Heart left ventricle (tissue), 16 donors: ENCODE measurements at regions not wholly inside any gene's neighbourhood (a gene's known extent, or its start where the extent isn't known, plus 50 kb on each side); places are given as distances from the start of the nearest gene placed in this dataset.

Experiments used
- ATAC-seq, 4 donors: fragments of 200-7000 bp; cut with Tn5 transposase; one replicate each; pipeline ENCODE4 v1.9.1; 2020 to 2022; ENCODE audit warnings: moderate library complexity in 4 of 4, mild to moderate bottlenecking in 3 of 4, moderate number of reproducible peaks in 1 of 4
- DNase-seq, 5 donors: peaks; one replicate each; pipeline ENCODE4 v3.0.0-alpha.2; 2020
- H3K27ac ChIP-seq, 12 donors: fragments of 200-600 bp; sonication (generic) in 4 of 12; one replicate each; pipeline versions ENCODE4 v1.5.0 to v1.8.0; 2016 to 2022; ENCODE audit warnings: mild to moderate bottlenecking in 2 of 12
- H3K27me3 ChIP-seq, 9 donors: fragments of 200-600 bp; sonication (generic) in 2 of 9; one replicate each; pipeline versions ENCODE4 v1.5.1 to v1.8.0; 2016 to 2022; ENCODE audit warnings: mild to moderate bottlenecking in 3 of 9
- H3K36me3 ChIP-seq, 9 donors: fragments of 200-600 bp; sonication (generic) in 2 of 9; one replicate each; pipeline versions ENCODE4 v1.5.0 to v1.8.0; 2018 to 2022; ENCODE audit warnings: mild to moderate bottlenecking in 2 of 9
- H3K4me1 ChIP-seq, 12 donors: fragments of 200-600 bp; sonication (generic) in 4 of 12; one replicate each; pipeline versions ENCODE4 v1.5.0 to v1.8.0; 2016 to 2022; ENCODE audit warnings: mild to moderate bottlenecking in 3 of 12
- H3K4me3 ChIP-seq, 12 donors: fragments of 200-600 bp; sonication (generic) in 4 of 12; one replicate each; pipeline versions ENCODE4 v1.5.0 to v1.8.0; 2017 to 2022; ENCODE audit warnings: mild to moderate bottlenecking in 9 of 12, moderate library complexity in 4 of 12
- H3K9me3 ChIP-seq, 12 donors: fragments of 200-600 bp; sonication (generic) in 4 of 12; one replicate each; pipeline versions ENCODE4 v1.5.0 to v1.8.0; 2016 to 2022; ENCODE audit warnings: mild to moderate bottlenecking in 1 of 12
- CTCF ChIP-seq, 12 donors: fragments of 200-600 bp; sonication (generic) in 4 of 12; IDR thresholded peaks; one replicate each; pipeline versions ENCODE4 v1.5.0 to v1.8.0; 2018 to 2022; ENCODE audit warnings: antibody characterized with exemption in 12 of 12, mild to moderate bottlenecking in 5 of 12
- POLR2A ChIP-seq, 2 donors: fragments of 450-650 bp; IDR thresholded peaks; one replicate each; pipeline ENCODE4 v1.6.1; 2017; ENCODE audit warnings: antibody characterized with exemption in 2 of 2, mild to moderate bottlenecking in 2 of 2, moderate library complexity in 2 of 2
- WGBS, 4 donors: extraction: QIAGEN DNeasy Blood & Tissue Kit in 2 of 4; methylation state at CpG; one replicate each; pipeline versions ENCODE4 v1.1.5 to v1.1.7; 2013 to 2018; 5-methylcytosine and 5-hydroxymethylcytosine counted together
- intact Hi-C, 10 donors: fragments of 100-400 bp; cut with DNase I; formaldehyde crosslinking; loops; one replicate each; pipeline versions ENCODE4 v1.11.1 to v1.14.2; 2022
- donor health status: ischemic (EF 13 %, LVEDD 7.1; RV severe dilation, severe dysfunction).
- donor health status: healthy with polysubstance abuse.
- donor health status: DM: no; HTN: yes; CAD: no.
- donor health status: DM: no; HTN: no; CAD: no.
- donor health status: ischemic (EF 25% LVEDD 6.9; RV normal size, moderate dysfunction).
- donor health status: ischemic (EF 25% LVEDD 5.7; RV mildly dilated, moderate dysfunction).
- donor health status: healthy.
- donor health status: DM: yes; HTN: yes; CAD: no.
- donor health status: ischemic (EF 35%, LVEDD 5.7; RV mildly dilated, moderate dysfunction).
- donor health status: nonischemic (EF 11% LVEDD 7.7; RV severe dilation, severe dysfunction).
- donor health status: DM: yes; HTN: yes; CAD: no.
- donor health status: PGD.
- donor health status: ischemic (EF 29% LVEDD 5.4; RV normal size, mild dysfunction).
- donor health status: nonischemic (EF 23%, LVEDD 6.1; RV moderate dilation, normal function).

- no peak for ATAC-seq
- WGBS, 4 donors, result 83 to 88% (median 87%) methylated on average over 9 to 10 of the region's 10 CpGs
- TF ChIP-seq CTCF (IDR thresholded peaks at IDR 0.05) (no peak), POLR2A (IDR thresholded peaks at IDR 0.05) (no peak)
Observed at GRCh38 chr13:30829833-30830637, 76.0 kb upstream of the MEDAG start.

DNA sequence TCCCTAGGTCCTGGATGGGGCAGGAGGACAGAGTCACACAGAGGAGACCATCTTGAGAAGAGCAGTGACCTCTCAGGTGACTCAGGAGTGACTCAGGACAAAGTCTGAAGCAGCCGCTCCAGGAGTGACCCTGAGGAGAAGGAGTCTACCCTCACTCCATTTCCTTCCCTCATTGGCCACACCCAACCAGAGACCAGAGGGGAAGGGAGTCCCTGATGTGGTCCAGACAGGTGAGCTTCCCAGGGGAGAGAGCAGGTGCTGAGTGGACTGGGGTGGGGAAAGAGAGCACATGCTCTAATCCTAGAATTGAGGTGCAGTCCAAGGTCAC is 75.5 kb upstream of the MEDAG start:
- intact Hi-C loops, result no loop called here
- H3K4me1 ChIP-seq, result peaks cover 0 to 5% (median 0%) of the 10 kb centered on the region in 12 donors
- H3K27me3 ChIP-seq, result peaks cover 0 to 3% (median 0%) of the 10 kb centered on the region in 9 donors

More at GRCh38 chr13:30829833-30830637, 76.0 kb upstream of the MEDAG start:
- intact Hi-C loops, result no loop called here
- no peak for DNase-seq
- Histone ChIP-seq H3K27me3 (peaks cover 0 to 3% (median 0%) of the 10 kb centered on the region in 9 donors), H3K4me1 (peaks cover 0 to 5% (median 0%) of the 10 kb centered on the region in 12 donors), H3K36me3 (no peaks in the 10 kb centered on the region), H3K27ac (no peak overlapping the region), H3K9me3 (peaks cover 0 to 4% (median 0%) of the 10 kb centered on the region in 12 donors), H3K4me3 (no peak overlapping the region)

GRCh38 chr13:30831515-30831914 is 74.6 kb upstream of the MEDAG start:
- ATAC-seq (no peak), DNase-seq (no peak)
- intact Hi-C loops, result no loop called here
- Histone ChIP-seq H3K27ac (no peak overlapping the region), H3K9me3 (peaks cover 0 to 4% (median 0%) of the 10 kb centered on the region in 12 donors), H3K4me3 (no peak overlapping the region), H3K4me1 (peaks cover 0 to 5% (median 0%) of the 10 kb centered on the region in 12 donors), H3K36me3 (no peaks in the 10 kb centered on the region), H3K27me3 (peaks cover 0 to 3% (median 0%) of the 10 kb centered on the region in 9 donors)
- 90 to 95% (median 93%) methylated on average over 4 of the region's 4 CpGs for WGBS, 4 donors
- TF ChIP-seq CTCF (IDR thresholded peaks at IDR 0.05) (no peak), POLR2A (IDR thresholded peaks at IDR 0.05) (no peak)

More for the DNA sequence above, 75.5 kb upstream of the MEDAG start:
- no peak for DNase-seq
- H3K36me3 ChIP-seq, result no peaks in the 10 kb centered on the region
- H3K9me3 ChIP-seq, result peaks cover 0 to 4% (median 0%) of the 10 kb centered on the region in 12 donors
- no peak for ATAC-seq
- 71 to 100% (median 94%) methylated on average over 1 of the region's 1 CpG for WGBS, 4 donors
- H3K27ac ChIP-seq, result no peak overlapping the region
- no peak for TF ChIP-seq CTCF (IDR thresholded peaks at IDR 0.05)
- TF ChIP-seq POLR2A (IDR thresholded peaks at IDR 0.05), result no peak
- H3K4me3 ChIP-seq, result no peak overlapping the region

DNA sequence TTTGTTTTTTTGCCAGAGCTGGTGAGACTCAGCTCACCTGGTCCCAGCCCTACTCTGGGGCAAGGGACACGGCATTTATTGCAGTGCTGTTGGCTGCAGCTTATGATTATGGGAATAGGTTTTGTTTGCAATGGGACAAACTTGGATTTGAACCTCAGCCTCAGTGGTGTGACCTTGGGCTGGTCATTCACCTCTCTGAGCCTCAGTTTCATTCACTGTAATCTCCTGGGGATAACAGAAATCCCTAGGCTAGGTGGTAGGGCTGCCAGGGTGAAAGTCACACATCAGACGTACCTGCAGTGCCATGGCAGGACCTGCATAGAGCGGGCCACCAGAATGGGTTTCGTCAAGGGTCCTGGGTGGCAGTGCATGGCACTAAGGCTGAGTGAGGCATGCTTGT is 73.7 kb upstream of the MEDAG start:
- DNase-seq (no peak), ATAC-seq (no peak)
- peaks cover 0 to 5% (median 0%) of the 10 kb centered on the region in 12 donors for H3K4me1 ChIP-seq
- peaks cover 0 to 4% (median 0%) of the 10 kb centered on the region in 12 donors for H3K9me3 ChIP-seq
- H3K27me3 ChIP-seq, result peaks cover 0 to 3% (median 0%) of the 10 kb centered on the region in 9 donors
- no peak overlapping the region for H3K4me3 ChIP-seq
- TF ChIP-seq POLR2A (IDR thresholded peaks at IDR 0.05) (no peak), CTCF (IDR thresholded peaks at IDR 0.05) (no peak)
- no peak overlapping the region for H3K27ac ChIP-seq
- H3K36me3 ChIP-seq, result no peaks in the 10 kb centered on the region
- intact Hi-C loops, result no loop called here
- 84 to 99% (median 94%) methylated on average over 3 to 4 of the region's 4 CpGs for WGBS, 4 donors
